GM18508 (cell line): ENCODE measurements at regions not wholly inside any gene's neighbourhood (a gene's known extent, or its start where the extent isn't known, plus 50 kb on each side); places are given as distances from the start of the nearest gene placed in this dataset.

ENCODE experiments used
- ATAC-seq: cut with Tn5 transposase; IDR thresholded peaks from one replicate; pipeline ENCODE4 v1.9.1; 2021; ENCODE audit warnings: moderate number of reproducible peaks; ENCODE audit not compliant: insufficient read depth, unreplicated experiment

- ATAC-seq, result no peak
These were observed 112.8 kb downstream of the RIPK4 start for GRCh38 chr21:41653954-41654491.

GRCh38 chr21:41653243-41653953 is 113.5 kb downstream of the RIPK4 start:
- no peak for ATAC-seq

GRCh38 chr21:41651830-41652229 is 115.0 kb downstream of the RIPK4 start:
- ATAC-seq, result no peak

- ATAC-seq, result no peak
These were observed 115.4 kb downstream of the RIPK4 start for GRCh38 chr21:41651406-41651805.

GRCh38 chr21:41650526-41651145 is 116.2 kb downstream of the RIPK4 start:
- ATAC-seq, result no peak

- no peak for ATAC-seq
These were observed 118.2 kb downstream of the RIPK4 start for GRCh38 chr21:41648591-41649031.

GRCh38 chr21:41647806-41648561 is 118.9 kb downstream of the RIPK4 start:
- no peak for ATAC-seq

GRCh38 chr21:41643246-41643966 is 123.4 kb downstream of the RIPK4 start:
- ATAC-seq, result no peak

- no peak for ATAC-seq
These were observed 124.8 kb downstream of the RIPK4 start for GRCh38 chr21:41641821-41642701.

GRCh38 chr21:41641510-41641815 is 125.4 kb downstream of the RIPK4 start:
- ATAC-seq, result no peak

GRCh38 chr21:41640748-41641509 is 125.9 kb downstream of the RIPK4 start:
- ATAC-seq, result no peak

GRCh38 chr21:41639766-41640165 is 127.1 kb downstream of the RIPK4 start:
- ATAC-seq, result no peak

GRCh38 chr21:41639336-41639735 is 127.5 kb downstream of the RIPK4 start:
- ATAC-seq, result no peak

GRCh38 chr21:41638201-41638790 is 128.6 kb downstream of the RIPK4 start:
- no peak for ATAC-seq

GRCh38 chr21:41636636-41637630 is 129.0 kb upstream of the TMPRSS2 start:
- ATAC-seq, result no peak

GRCh38 chr21:41635874-41636273 is 127.9 kb upstream of the TMPRSS2 start:
- no peak for ATAC-seq

GRCh38 chr21:41634858-41635257 is 126.9 kb upstream of the TMPRSS2 start:
- ATAC-seq, result no peak
